ENCODE measurements at regions not wholly inside any gene's neighbourhood (a gene's known extent, or its start where the extent isn't known, plus 50 kb on each side); places are given as distances from the start of the nearest gene placed in this dataset.
A peak's percentile ranks its signal among the peaks of the same experiment; 100 is the strongest.

DNA sequence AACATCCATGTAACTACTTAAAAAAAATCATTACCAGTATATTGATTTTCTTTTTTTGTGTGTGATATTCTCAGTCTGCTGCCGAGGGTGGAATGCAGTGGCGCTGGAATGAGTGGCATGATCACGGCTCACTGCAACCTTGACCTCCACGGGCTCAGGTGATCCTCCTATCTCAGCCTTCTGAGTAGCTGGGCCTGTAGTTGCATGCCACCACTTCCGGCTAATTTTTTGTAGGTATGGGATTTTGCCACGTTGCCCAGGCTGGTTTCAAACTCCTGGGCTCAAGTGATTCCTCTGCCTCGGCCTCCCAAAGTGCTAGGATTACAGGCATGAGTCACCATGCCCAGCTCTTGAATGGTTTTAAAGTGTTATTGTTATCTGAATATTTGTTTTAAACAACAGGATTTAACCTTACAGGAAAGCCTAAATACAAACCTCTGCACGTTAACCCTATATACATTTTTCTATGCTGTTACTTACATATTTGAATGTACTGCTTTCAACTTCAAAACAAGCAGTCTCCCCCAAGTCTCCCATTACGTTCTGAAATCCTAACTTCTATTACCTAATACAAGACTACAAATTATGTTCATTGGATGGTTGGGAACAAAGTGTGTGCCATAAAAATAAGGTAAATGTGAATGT, 61.7 kb downstream of the KPNA2 start (continued):
- peak; percentile 99 for TF ChIP-seq ZBTB3 (CRISPR knock-in tag; IDR thresholded peaks at IDR 0.05; ENCODE audit: borderline replicate concordance, low read depth)
- 0 out of 2 replicates have a peak, but pooled peaks have one; percentile 16 for TF ChIP-seq ZNF121 (CRISPR knock-in tag; IDR thresholded peaks at IDR 0.05)
- TF ChIP-seq SKI (IDR thresholded peaks at IDR 0.05; ENCODE audit: partially characterized antibody), result peak; percentile 45
- TF ChIP-seq, protein P1, sequence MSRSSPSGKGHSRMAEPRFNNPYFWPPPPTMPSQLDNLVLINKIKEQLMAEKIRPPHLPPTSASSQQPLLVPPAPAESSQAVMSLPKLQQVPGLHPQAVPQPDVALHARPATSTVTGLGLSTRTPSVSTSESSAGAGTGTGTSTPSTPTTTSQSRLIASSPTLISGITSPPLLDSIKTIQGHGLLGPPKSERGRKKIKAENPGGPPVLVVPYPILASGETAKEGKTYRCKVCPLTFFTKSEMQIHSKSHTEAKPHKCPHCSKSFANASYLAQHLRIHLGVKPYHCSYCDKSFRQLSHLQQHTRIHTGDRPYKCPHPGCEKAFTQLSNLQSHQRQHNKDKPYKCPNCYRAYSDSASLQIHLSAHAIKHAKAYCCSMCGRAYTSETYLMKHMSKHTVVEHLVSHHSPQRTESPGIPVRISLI (CRISPR knock-in tag; IDR thresholded peaks at IDR 0.05; ENCODE audit: borderline replicate concordance), result peak; percentile 51; the same call in 1 of the 2 replicates
- TF ChIP-seq ZSCAN21 (CRISPR knock-in tag; IDR thresholded peaks at IDR 0.05; ENCODE audit: borderline replicate concordance), result no peak
- TF ChIP-seq ETV5 (CRISPR knock-in tag; IDR thresholded peaks at IDR 0.05; ENCODE audit: borderline replicate concordance), result peak; percentile 60; the same call in 1 of the 2 replicates
- peak; percentile 62; the same call in 1 of the 2 replicates for TF ChIP-seq HOXA3 (CRISPR knock-in tag; IDR thresholded peaks at IDR 0.05)
- TF ChIP-seq, protein P2, sequence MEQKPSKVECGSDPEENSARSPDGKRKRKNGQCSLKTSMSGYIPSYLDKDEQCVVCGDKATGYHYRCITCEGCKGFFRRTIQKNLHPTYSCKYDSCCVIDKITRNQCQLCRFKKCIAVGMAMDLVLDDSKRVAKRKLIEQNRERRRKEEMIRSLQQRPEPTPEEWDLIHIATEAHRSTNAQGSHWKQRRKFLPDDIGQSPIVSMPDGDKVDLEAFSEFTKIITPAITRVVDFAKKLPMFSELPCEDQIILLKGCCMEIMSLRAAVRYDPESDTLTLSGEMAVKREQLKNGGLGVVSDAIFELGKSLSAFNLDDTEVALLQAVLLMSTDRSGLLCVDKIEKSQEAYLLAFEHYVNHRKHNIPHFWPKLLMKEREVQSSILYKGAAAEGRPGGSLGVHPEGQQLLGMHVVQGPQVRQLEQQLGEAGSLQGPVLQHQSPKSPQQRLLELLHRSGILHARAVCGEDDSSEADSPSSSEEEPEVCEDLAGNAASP (CRISPR knock-in tag; IDR thresholded peaks at IDR 0.05; ENCODE audit: borderline replicate concordance), result 0 out of 2 replicates have a peak, but pooled peaks have one; percentile 32
- TF ChIP-seq SAP130 (CRISPR knock-in tag; IDR thresholded peaks at IDR 0.05; ENCODE audit: low read depth), result peak; percentile 54
- TF ChIP-seq ONECUT2 (CRISPR knock-in tag; IDR thresholded peaks at IDR 0.05), result peak; percentile 80
- no peak for TF ChIP-seq XBP1 (CRISPR knock-in tag; IDR thresholded peaks at IDR 0.05)
- TF ChIP-seq RXRA (CRISPR knock-in tag; IDR thresholded peaks at IDR 0.05), result peak; percentile 62; the same call in 1 of the 2 replicates
- peak; percentile 83 for TF ChIP-seq ZMYM2 (CRISPR knock-in tag; IDR thresholded peaks at IDR 0.05)
- TF ChIP-seq, protein P3, sequence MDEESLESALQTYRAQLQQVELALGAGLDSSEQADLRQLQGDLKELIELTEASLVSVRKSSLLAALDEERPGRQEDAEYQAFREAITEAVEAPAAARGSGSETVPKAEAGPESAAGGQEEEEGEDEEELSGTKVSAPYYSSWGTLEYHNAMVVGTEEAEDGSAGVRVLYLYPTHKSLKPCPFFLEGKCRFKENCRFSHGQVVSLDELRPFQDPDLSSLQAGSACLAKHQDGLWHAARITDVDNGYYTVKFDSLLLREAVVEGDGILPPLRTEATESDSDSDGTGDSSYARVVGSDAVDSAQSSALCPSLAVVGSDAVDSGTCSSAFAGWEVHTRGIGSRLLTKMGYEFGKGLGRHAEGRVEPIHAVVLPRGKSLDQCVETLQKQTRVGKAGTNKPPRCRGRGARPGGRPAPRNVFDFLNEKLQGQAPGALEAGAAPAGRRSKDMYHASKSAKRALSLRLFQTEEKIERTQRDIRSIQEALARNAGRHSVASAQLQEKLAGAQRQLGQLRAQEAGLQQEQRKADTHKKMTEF (CRISPR knock-in tag; IDR thresholded peaks at IDR 0.05), result peak; percentile 50; the same call in 1 of the 2 replicates
- peak; percentile 46 for TF ChIP-seq BCL6 (CRISPR knock-in tag; IDR thresholded peaks at IDR 0.05)
- no peak for TF ChIP-seq CHD2 (IDR thresholded peaks at IDR 0.05; ENCODE audit: low read depth, low read length)
- 0 out of 2 replicates have a peak, but pooled peaks have one; percentile 45 for TF ChIP-seq RCOR2 (CRISPR knock-in tag; IDR thresholded peaks at IDR 0.05)
- TF ChIP-seq ZNF605 (CRISPR knock-in tag; IDR thresholded peaks at IDR 0.05), result 0 out of 2 replicates have a peak, but pooled peaks have one; percentile 38
- no peak for TF ChIP-seq ZIK1 (CRISPR knock-in tag; IDR thresholded peaks at IDR 0.05; ENCODE audit: borderline replicate concordance, low read depth)
- TF ChIP-seq, protein P4, sequence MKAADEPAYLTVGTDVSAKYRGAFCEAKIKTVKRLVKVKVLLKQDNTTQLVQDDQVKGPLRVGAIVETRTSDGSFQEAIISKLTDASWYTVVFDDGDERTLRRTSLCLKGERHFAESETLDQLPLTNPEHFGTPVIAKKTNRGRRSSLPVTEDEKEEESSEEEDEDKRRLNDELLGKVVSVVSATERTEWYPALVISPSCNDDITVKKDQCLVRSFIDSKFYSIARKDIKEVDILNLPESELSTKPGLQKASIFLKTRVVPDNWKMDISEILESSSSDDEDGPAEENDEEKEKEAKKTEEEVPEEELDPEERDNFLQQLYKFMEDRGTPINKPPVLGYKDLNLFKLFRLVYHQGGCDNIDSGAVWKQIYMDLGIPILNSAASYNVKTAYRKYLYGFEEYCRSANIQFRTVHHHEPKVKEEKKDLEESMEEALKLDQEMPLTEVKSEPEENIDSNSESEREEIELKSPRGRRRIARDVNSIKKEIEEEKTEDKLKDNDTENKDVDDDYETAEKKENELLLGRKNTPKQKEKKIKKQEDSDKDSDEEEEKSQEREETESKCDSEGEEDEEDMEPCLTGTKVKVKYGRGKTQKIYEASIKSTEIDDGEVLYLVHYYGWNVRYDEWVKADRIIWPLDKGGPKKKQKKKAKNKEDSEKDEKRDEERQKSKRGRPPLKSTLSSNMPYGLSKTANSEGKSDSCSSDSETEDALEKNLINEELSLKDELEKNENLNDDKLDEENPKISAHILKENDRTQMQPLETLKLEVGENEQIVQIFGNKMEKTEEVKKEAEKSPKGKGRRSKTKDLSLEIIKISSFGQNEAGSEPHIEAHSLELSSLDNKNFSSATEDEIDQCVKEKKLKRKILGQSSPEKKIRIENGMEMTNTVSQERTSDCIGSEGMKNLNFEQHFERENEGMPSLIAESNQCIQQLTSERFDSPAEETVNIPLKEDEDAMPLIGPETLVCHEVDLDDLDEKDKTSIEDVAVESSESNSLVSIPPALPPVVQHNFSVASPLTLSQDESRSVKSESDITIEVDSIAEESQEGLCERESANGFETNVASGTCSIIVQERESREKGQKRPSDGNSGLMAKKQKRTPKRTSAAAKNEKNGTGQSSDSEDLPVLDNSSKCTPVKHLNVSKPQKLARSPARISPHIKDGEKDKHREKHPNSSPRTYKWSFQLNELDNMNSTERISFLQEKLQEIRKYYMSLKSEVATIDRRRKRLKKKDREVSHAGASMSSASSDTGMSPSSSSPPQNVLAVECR (CRISPR knock-in tag; IDR thresholded peaks at IDR 0.05; ENCODE audit: borderline replicate concordance), result peak; percentile 16; the same call in 1 of the 2 replicates
- TF ChIP-seq ZNF292 (CRISPR knock-in tag; IDR thresholded peaks at IDR 0.05; ENCODE audit: borderline replicate concordance, low read depth), result peak; percentile 71; the same call in 1 of the 2 replicates
- peak; percentile 65; the same call in 1 of the 2 replicates for TF ChIP-seq NR2F2 (IDR thresholded peaks at IDR 0.05; ENCODE audit: borderline replicate concordance, low read depth)

Measured in HepG2 (cell line).